MV-4-11 (cell line): ENCODE measurements at regions not wholly inside any gene's neighbourhood (a gene's known extent, or its start where the extent isn't known, plus 50 kb on each side); places are given as distances from the start of the nearest gene placed in this dataset.

ENCODE experiments used
- DNase-seq: peaks from one replicate; lab custom pipeline; 2025; lab: John Stamatoyannopoulos, UW

DNA sequence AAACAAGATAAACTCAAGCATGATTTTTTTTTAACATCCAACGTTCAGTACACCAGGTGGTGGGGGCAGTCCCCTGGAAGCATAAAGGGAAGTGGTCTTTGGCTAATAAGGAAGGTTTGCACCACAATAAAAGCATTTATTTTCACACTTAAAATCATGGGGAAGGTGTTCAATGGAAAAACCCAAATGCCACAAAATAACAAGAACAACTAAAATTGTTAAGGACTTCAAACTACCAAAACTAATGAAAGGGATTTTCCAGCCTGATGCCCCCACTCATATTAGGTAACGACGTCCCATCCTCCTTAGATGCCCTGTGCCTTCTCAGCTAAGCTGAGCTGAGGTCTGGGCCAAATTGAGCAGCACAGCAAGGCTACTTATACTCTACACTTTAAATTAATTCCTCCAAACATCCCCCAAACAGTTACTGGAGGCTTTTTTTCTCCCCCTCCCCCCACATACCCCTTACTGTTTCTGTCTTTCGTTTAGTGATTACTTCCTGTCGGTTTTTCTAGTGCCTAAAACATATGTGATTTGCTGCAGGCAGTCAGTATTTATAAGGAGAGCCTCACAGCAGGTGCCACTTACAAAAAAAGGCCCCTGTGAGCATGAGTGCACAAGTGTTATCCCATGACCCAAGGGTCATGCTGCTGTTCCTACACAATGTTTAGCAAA lies 259.7 kb upstream of the ZNF608 start:
- peak; percentile 11 for DNase-seq

- no peak for DNase-seq
Measured at GRCh38 chr5:125010356-125010755, 263.9 kb upstream of the ZNF608 start.

GRCh38 chr5:125011014-125011413 lies 264.6 kb upstream of the ZNF608 start:
- no peak for DNase-seq

DNA sequence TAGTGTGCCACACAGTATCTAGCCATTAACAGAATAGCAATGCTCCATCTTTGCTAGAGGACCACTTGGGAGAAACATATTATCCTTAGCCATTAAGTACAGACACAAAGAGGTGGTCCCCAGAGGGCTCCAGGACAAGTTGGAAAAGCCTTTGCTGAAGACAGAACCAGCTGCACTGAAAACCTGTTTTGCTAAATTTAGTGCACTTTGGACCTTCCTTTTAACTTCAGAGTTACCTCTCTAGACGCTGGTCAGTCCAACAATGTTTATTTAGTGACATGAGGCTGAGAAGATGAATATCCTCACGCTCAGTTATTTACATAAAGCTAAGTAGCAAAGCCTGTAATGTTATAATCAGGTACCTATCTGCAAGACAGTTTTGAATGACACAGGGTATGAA lies 265.0 kb upstream of the ZNF608 start:
- DNase-seq, result no peak

DNA sequence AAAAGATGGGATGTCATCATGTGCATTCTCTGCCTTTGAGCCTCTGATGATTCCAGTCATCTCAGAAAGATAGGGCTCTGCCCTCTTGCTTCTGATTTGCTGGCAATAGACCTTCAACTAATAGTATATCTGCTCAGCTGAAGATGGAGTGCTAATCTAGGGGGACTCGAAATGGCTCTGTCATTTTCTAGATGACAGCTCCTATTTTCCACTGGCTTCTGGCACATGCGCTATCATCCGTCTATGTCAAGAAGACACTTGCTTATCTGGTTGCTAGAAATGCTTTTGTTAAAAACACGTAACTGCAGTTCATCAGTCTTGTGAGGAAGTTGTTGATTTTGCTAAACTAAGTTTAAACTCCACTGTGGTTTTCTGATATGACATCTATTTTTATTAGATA lies 265.5 kb upstream of the ZNF608 start:
- DNase-seq, result no peak

DNA sequence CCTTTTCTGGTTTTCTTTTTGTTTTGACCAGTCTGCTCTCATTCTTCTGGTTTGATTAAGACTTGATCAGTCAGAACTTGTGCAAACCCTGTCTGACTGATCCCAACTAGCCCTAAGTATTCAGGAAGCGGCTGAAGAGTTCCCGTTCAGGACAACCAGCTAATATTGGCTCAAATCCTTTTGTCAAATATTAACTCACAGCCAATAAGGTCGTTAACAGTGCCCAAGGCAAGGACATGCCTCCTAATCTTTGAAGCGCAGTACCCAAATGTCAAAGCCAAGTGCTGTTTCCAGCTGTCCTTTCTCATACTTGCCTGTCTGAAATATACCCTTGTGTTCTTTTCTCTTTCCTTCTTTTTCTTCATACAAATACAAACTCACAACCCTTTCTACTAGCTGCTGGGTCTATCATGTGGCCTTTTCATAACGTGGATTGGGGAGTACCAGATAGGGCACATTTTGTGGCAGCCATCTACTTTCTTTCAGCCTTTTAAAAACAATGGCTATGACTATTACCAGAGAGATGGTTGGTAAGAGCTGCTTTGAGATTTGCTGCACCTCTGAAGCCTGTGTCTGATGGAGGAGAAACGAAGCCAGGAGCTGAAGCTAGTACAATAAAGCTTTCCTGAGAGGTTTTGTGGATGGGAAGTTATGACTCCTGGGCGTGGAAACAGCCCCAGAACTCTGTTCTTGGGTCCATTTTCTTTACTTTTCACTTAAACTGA lies 266.4 kb upstream of the ZNF608 start:
- no peak for DNase-seq

DNA sequence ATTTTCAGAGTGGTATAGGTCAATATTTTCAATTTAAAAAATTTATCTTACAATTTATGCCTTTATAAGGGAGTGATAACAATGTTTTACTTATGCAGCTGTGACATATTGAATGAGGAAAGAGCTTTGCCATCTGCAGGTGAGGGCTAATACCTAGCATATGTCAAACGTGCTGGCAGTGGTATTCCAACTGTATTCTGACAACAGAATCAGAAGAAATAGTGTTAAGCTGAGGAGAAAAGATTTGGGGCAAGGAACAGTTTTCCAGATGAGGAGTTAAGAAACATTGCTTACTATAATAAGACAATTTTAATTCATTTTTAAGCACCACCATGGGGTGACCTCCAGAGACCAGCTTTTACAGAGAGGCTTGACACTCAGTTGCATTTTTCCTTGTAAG lies 267.8 kb upstream of the ZNF608 start:
- no peak for DNase-seq

DNA sequence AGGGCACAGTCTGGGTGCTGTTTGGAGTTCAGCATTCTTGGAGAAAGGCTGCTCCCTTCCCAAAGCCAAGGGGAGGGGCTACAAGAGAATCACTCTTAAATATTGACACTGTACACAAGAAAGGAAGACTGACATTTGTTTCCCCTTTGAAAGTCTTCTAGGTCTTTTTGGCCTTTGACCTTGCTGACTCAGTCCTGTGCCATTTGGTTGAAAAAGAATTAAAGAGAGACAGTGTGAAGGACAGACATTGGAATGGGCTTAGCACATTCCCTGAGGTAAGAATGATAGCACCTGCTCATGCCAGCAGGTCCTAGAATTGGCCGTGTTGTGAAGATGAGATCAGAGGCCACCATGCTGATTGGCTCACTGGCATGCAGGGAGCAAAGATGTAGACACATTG lies 271.4 kb upstream of the ZNF608 start:
- DNase-seq, result no peak

- no peak for DNase-seq
Measured at GRCh38 chr5:125023673-125024072, 277.2 kb upstream of the ZNF608 start.

DNA sequence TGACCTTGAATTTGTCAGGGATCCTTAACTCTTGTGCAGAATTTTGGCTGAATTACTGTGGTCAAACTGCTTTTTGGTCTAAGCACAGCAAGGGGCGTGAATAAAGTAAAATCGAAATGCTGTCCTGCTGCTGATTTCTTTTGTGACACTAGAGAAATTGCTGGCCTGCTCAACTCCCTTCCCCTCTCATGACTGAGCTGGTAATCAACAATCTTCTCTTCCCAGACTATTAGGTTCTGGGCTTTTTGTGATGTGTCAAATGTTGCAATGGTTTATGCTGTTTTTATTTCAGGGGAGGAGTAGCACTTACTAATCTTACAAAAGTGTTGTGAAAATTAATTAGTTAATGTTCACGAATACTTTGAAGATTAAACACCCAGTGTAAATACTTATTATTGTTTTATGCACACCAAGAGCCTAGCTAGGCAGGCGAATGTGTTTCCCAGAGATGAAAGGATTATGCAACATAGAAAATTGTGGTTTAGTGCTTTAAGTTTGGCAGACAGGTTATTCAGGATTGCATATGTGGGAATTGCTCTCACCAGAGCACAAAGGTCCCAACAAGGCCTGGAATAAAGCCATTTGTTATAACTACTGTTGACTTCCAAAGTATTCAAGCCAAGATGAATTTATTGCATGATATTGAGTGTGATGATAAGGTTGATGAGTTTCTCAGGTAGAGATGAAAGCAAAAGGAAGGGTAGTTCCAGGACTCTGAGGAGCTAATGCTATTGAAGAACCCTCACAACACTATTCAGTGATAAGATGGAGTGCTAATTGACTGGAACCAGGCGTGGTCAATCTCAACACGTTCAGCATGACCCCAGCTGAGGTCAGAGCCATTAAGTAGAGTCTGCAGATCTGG lies 280.7 kb upstream of the ZNF608 start:
- no peak for DNase-seq

DNA sequence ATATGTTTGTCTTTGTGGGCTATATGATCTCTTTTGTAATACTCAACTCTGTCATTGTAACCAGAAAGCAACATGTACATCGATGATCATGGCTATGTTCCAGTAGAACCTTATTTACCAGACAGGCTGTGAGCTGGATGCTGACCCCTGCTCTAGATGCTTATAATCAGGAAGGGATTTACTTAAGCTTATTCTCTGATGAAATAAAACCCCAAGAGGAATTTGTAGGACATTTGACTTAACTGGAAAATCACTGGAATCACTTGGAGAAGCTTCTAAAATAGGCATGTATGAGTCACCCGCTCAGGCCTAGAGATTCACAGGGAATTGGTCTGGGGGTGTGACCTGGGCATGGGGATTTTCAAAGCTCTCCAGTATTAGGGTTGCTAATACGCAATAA lies 285.8 kb upstream of the ZNF608 start:
- DNase-seq, result no peak

DNA sequence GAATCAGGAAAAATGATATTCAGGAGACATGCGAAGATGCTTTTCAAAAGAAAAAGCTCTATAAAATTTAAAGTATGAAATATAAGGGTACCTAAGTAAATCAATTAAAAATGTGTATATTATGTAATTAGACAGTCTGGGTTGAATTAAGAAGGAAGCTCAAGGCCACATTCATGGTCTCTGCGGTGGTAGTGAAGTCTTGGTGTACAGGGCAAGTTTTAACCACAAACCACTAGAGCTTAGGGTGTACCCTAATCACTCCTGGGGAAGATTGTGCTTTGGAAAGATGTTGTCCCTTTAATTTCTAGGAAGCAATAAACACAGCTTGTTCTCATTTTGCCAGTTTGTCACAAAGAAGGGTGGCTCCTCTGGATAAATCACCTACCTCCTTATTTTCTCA lies 287.2 kb upstream of the ZNF608 start:
- peak; percentile 60 for DNase-seq

GRCh38 chr5:125034331-125034730 lies 287.9 kb upstream of the ZNF608 start:
- DNase-seq, result no peak

DNA sequence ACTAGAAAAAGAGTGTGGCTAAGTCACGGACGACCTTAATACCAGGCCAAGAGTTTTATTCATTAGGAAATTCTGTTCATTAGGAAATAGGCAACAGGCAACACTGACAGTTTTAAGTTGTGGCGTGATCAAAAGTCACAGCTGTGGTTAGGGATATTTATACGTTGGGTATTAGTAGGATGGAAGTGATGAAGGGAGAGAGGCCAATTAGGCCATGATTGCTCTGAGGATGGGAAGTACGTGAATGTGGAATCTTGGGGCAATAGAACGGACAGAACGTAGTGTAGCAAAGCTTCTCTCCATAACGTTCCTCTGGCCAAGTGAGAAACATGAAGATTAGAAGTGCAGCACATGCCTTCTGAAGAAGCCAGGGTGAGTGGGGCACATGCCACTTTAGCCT lies 290.1 kb upstream of the ZNF608 start:
- no peak for DNase-seq

DNA sequence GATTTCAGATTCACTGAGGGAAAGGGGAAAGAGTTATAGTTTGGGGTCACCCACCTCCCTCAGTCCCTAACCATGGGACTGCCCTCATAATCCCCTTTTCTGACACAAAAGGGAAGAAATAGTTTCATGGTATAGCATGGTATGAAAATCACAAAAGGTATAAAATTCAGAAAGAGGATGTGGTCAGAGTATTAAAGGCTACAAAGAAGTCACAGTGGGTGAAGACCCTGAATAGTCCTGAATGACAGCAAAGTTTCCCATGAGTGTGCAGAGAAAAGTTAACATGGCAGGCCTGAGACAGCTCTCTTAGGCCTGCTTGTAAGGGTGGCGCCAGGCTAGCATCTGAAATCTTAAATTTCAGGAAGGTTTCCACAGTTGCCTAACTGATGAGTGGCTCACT lies 290.6 kb upstream of the ZNF608 start:
- peak; percentile 19 for DNase-seq

- DNase-seq, result no peak
Measured at GRCh38 chr5:125037530-125037929, 291.1 kb upstream of the ZNF608 start.

GRCh38 chr5:125038477-125038876 lies 292.0 kb upstream of the ZNF608 start:
- DNase-seq, result no peak

GRCh38 chr5:125041798-125042197 lies 295.4 kb upstream of the ZNF608 start:
- no peak for DNase-seq

DNA sequence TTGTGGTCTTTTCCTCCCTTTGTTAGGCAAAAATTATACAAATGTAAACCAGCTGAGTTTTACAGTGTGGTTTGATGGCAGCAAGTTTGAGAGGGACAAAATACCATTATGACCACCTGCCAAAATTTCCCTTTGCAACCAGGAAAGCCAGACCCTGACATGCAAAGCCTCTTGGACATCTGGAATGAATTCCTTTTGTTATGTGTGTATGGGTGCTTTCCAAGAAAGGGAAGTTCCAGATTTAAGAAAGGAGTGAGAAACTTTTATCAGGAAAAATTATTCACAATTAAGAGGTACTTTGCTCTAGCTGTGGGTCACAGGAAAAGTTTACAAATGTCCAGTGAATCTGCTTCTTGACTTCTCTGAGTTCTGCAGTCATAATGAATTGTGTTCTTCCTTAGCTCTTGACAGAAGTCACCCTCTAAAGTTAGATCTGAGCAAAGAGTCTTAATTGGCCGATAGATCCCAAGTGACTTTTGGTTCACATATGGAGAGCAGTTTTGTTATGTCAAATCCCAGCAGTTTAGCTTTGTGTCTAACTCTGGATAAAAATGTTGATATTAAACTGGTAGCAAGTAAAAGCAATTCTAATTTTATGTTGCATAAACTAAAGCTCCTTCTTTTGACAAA lies 295.9 kb upstream of the ZNF608 start:
- no peak for DNase-seq

GRCh38 chr5:125043781-125044391 lies 297.4 kb upstream of the ZNF608 start:
- DNase-seq, result no peak

GRCh38 chr5:125044491-125045282 lies 298.2 kb upstream of the ZNF608 start:
- no peak for DNase-seq
